ENCODE measurements at regions not wholly inside any gene's neighbourhood (a gene's known extent, or its start where the extent isn't known, plus 50 kb on each side); places are given as distances from the start of the nearest gene placed in this dataset.

- Histone ChIP-seq H3K4me1 (ENCODE audit: insufficient read depth, low read length) (no peaks in the 10 kb centered on the region; the same call in 1 of the 2 replicates), H2BK5ac (ENCODE audit: insufficient read length, low read length) (no peak overlapping the region), H3K23ac (ENCODE audit: insufficient read length, low read depth, low read length) (no peak overlapping the region), H3K27me3 (ENCODE audit: insufficient read depth, low read length) (no peaks in the 10 kb centered on the region), H3T11ph (ENCODE audit: low read length) (no peak overlapping the region), H3K4ac (ENCODE audit: low read depth, low read length) (no peak overlapping the region), H3K79me1 (ENCODE audit: insufficient read depth, low read depth, low read length, poor library complexity, severe bottlenecking) (no peaks in the 10 kb centered on the region), H3K27ac (ENCODE audit: insufficient read length, low read depth, low read length) (no peak overlapping the region), H3K9me3 (ENCODE audit: control insufficient read depth, low read depth, low read length) (no peaks in the 10 kb centered on the region), H3K14ac (ENCODE audit: insufficient read depth, low read length) (no peak overlapping the region), H3K56ac (ENCODE audit: insufficient read length, low read depth, low read length) (no peak overlapping the region), H2AFZ (ENCODE audit: low read length) (no peak overlapping the region), H4K5ac (ENCODE audit: insufficient read length, low read depth, low read length) (no peak overlapping the region), H2BK12ac (ENCODE audit: insufficient read length, low read depth, low read length) (no peak overlapping the region), H4K8ac (replicated peaks; ENCODE audit: insufficient read length, low read depth, low read length) (no peak overlapping the region), H3K4me2 (ENCODE audit: insufficient read depth, insufficient read length, low read length) (no peak overlapping the region), H2BK120ac (ENCODE audit: low read depth, low read length, poor library complexity, severe bottlenecking) (no peak overlapping the region), H3K23me2 (ENCODE audit: insufficient read length, low read depth, low read length, poor library complexity, severe bottlenecking) (no peaks in the 10 kb centered on the region), H2BK20ac (ENCODE audit: low read depth, low read length, poor library complexity, severe bottlenecking) (no peak overlapping the region), H2AK5ac (ENCODE audit: insufficient read length, low read length) (no peak overlapping the region), H3K79me2 (ENCODE audit: insufficient read depth, low read length) (no peaks in the 10 kb centered on the region), H2BK15ac (ENCODE audit: low read depth, low read length) (no peak overlapping the region), H3K18ac (ENCODE audit: insufficient read length, low read depth, low read length) (no peak overlapping the region), H3K9ac (ENCODE audit: extremely low read depth, insufficient read length, low read length) (no peak overlapping the region), H4K20me1 (ENCODE audit: control insufficient read depth, insufficient read depth, insufficient read length) (no peaks in the 10 kb centered on the region), H4K91ac (ENCODE audit: insufficient read length, low read depth, low read length) (no peak overlapping the region)
- peaks cover 2 to 5% of the 10 kb centered on the region in 2 experiments; a peak in 3 of 4 replicates for H3K4me1 Mint-ChIP-seq
- no peak for DNase-seq
- no CpG with 5 or more reads among the region's 3 CpGs for WGBS (ENCODE audit: extremely low coverage, insufficient read length, low lambda C conversion rate)
- no peaks in the 10 kb centered on the region for H3K27me3 Mint-ChIP-seq (ENCODE audit: low read depth)
- no peak for TF ChIP-seq CTCF (conservative IDR thresholded peaks at IDR 0.05)
- H3K4me3 Mint-ChIP-seq = no peak overlapping the region
- no peak overlapping the region for H3K27ac Mint-ChIP-seq
- H3K36me3 Mint-ChIP-seq (ENCODE audit: insufficient read depth in 1 of 3, low read depth in 3 of 3) = no peaks in the 10 kb centered on the region
- no peaks in the 10 kb centered on the region for H3K9me3 Mint-ChIP-seq
Observed at GRCh38 chr4:33054656-33055196, 2334.6 kb downstream of the PCDH7 start.

All from H9 (cell line).